GM13977 (cell line): ENCODE measurements at regions not wholly inside any gene's neighbourhood (a gene's known extent, or its start where the extent isn't known, plus 50 kb on each side); places are given as distances from the start of the nearest gene placed in this dataset.
A peak's percentile ranks its signal among the peaks of the same experiment; 100 is the strongest.

ENCODE experiments used
- DNase-seq: peaks from one replicate; pipeline ENCODE4 v3.0.0; 2012; ENCODE audit warnings: low spot score
- in situ Hi-C: fragments of 300-500 bp; cut with MboI; formaldehyde crosslinking; loops from one replicate; pipeline ENCODE4 v1.12.0; 2022; ENCODE audit warnings: low sequenced_read_pairs, low pct_unique_long_range_greater_than_20kb, mixed read lengths, inconsistent platforms; ENCODE audit not compliant: unreplicated experiment
- TF ChIP-seq, protein P1 (sequence below): IDR thresholded peaks from 2 replicates; pipeline ENCODE4 v1.5.1; 2012; ENCODE audit warnings: mild to moderate bottlenecking, control low read depth; ENCODE audit not compliant: insufficient read depth; ENCODE audit errors: extremely low read depth, missing control alignments

- in situ Hi-C loops = no loop called here
- DNase-seq = no peak
These were observed 311.0 kb downstream of the AGTPBP1 start for GRCh38 chr9:85430659-85431338.

GRCh38 chr9:85428230-85428629 lies 313.5 kb downstream of the AGTPBP1 start:
- TF ChIP-seq, protein P1, sequence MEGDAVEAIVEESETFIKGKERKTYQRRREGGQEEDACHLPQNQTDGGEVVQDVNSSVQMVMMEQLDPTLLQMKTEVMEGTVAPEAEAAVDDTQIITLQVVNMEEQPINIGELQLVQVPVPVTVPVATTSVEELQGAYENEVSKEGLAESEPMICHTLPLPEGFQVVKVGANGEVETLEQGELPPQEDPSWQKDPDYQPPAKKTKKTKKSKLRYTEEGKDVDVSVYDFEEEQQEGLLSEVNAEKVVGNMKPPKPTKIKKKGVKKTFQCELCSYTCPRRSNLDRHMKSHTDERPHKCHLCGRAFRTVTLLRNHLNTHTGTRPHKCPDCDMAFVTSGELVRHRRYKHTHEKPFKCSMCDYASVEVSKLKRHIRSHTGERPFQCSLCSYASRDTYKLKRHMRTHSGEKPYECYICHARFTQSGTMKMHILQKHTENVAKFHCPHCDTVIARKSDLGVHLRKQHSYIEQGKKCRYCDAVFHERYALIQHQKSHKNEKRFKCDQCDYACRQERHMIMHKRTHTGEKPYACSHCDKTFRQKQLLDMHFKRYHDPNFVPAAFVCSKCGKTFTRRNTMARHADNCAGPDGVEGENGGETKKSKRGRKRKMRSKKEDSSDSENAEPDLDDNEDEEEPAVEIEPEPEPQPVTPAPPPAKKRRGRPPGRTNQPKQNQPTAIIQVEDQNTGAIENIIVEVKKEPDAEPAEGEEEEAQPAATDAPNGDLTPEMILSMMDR = no peak
- DNase-seq = no peak
- in situ Hi-C loops = no loop called here

More at GRCh38 chr9:85430659-85431338, 311.0 kb downstream of the AGTPBP1 start:
- TF ChIP-seq, protein P1 = no peak

GRCh38 chr9:85427772-85428171 lies 314.0 kb downstream of the AGTPBP1 start:
- DNase-seq = no peak
- in situ Hi-C loops = no loop called here
- TF ChIP-seq, protein P1 = no peak

GRCh38 chr9:85425153-85425611 lies 316.6 kb downstream of the AGTPBP1 start:
- TF ChIP-seq, protein P1 = peak; percentile 77
- DNase-seq = peak; percentile 69
- in situ Hi-C loops = no loop called here

GRCh38 chr9:85423422-85423821 lies 318.3 kb downstream of the AGTPBP1 start:
- no peak for DNase-seq
- in situ Hi-C loops = no loop called here
- TF ChIP-seq, protein P1 = no peak

- TF ChIP-seq, protein P1 = no peak
- in situ Hi-C loops = no loop called here
- DNase-seq = no peak
These were observed 320.1 kb downstream of the AGTPBP1 start for GRCh38 chr9:85421641-85422040.
